ENCODE measurements at regions not wholly inside any gene's neighbourhood (a gene's known extent, or its start where the extent isn't known, plus 50 kb on each side); places are given as distances from the start of the nearest gene placed in this dataset.

GRCh38 chr5:116651653-116652052, 77.0 kb upstream of the SEMA6A start:
- Histone ChIP-seq H3K27ac (peak overlapping the region; percentile 5 to 64), H3K4me1 (replicated peaks in 1 of 2) (peaks cover 20 to 30% of the 10 kb centered on the region in 2 donors), H3K4me3 (no peak overlapping the region)
- WGBS, 10 experiments, result 17 to 100% (median 50%) methylated on average over 1 to 3 of the region's 3 CpGs; no CpG with 5 or more reads in 2 of the 10 experiments
- in situ Hi-C loops (cut with MboI; ENCODE audit: low pct_unique_long_range_greater_than_20kb in 2 of 9, low sequenced_read_pairs in 9 of 9, unreplicated experiment in 9 of 9), result no loop called here
- ATAC-seq (replicated peaks in 6 of 8), result no peak

- Histone ChIP-seq H3K4me3 (no peak overlapping the region), H3K4me1 (replicated peaks in 1 of 2) (peaks cover 20 to 30% of the 10 kb centered on the region in 2 donors), H3K27ac (no peak overlapping the region)
- ATAC-seq (replicated peaks in 6 of 8), result no peak
- 30 to 100% (median 75%) methylated on average over 1 to 4 of the region's 4 CpGs; no CpG with 5 or more reads in 1 of the 10 experiments for WGBS, 10 experiments
- in situ Hi-C loops (cut with MboI; ENCODE audit: low pct_unique_long_range_greater_than_20kb in 2 of 9, low sequenced_read_pairs in 9 of 9, unreplicated experiment in 9 of 9), result no loop called here
Observed at GRCh38 chr5:116650964-116651363, 76.3 kb upstream of the SEMA6A start.

GRCh38 chr5:116650544-116650943, 75.9 kb upstream of the SEMA6A start:
- in situ Hi-C loops (cut with MboI; ENCODE audit: low pct_unique_long_range_greater_than_20kb in 2 of 9, low sequenced_read_pairs in 9 of 9, unreplicated experiment in 9 of 9), result no loop called here
- no peak overlapping the region for H3K4me3 ChIP-seq
- H3K27ac ChIP-seq, result no peak overlapping the region
- ATAC-seq (replicated peaks in 6 of 8), result no peak
- peaks cover 20 to 30% of the 10 kb centered on the region in 2 donors for H3K4me1 ChIP-seq (replicated peaks in 1 of 2)
- WGBS, 10 experiments, result 63 to 100% (median 88%) methylated on average over 1 to 7 of the region's 7 CpGs; no CpG with 5 or more reads in 2 of the 10 experiments

- Histone ChIP-seq H3K4me3 (no peak overlapping the region), H3K4me1 (replicated peaks in 1 of 2) (peaks cover 4 to 5% of the 10 kb centered on the region in 2 donors), H3K27ac (no peak overlapping the region)
- 47 to 100% (median 93%) methylated on average over 2 to 8 of the region's 10 CpGs; no CpG with 5 or more reads in 3 of the 10 experiments for WGBS, 10 experiments
- in situ Hi-C loops (cut with MboI; ENCODE audit: low pct_unique_long_range_greater_than_20kb in 2 of 9, low sequenced_read_pairs in 9 of 9, unreplicated experiment in 9 of 9), result no loop called here
- ATAC-seq (replicated peaks in 6 of 8), result no peak
Observed at GRCh38 chr5:116646611-116647289, 72.1 kb upstream of the SEMA6A start.

GRCh38 chr5:116645627-116646026, 71.0 kb upstream of the SEMA6A start:
- in situ Hi-C loops (cut with MboI; ENCODE audit: low pct_unique_long_range_greater_than_20kb in 2 of 9, low sequenced_read_pairs in 9 of 9, unreplicated experiment in 9 of 9), result no loop called here
- WGBS, 10 experiments, result 20 to 100% (median 40%) methylated on average over 1 of the region's 1 CpG; no CpG with 5 or more reads in 4 of the 10 experiments

GRCh38 chr5:116640236-116640635, 65.6 kb upstream of the SEMA6A start:
- Histone ChIP-seq H3K4me3 (no peak overlapping the region), H3K27ac (no peak overlapping the region), H3K4me1 (replicated peaks in 1 of 2) (no peaks in the 10 kb centered on the region)
- in situ Hi-C loops (cut with MboI; ENCODE audit: low pct_unique_long_range_greater_than_20kb in 2 of 9, low sequenced_read_pairs in 9 of 9, unreplicated experiment in 9 of 9), result no loop called here
- ATAC-seq (replicated peaks in 6 of 8), result no peak

More at GRCh38 chr5:116645627-116646026, 71.0 kb upstream of the SEMA6A start:
- peak in 2 of 8 experiments; percentile 41 to 57 for ATAC-seq (replicated peaks in 6 of 8)
- H3K4me1 ChIP-seq (replicated peaks in 1 of 2), result no peaks in the 10 kb centered on the region
- no peak overlapping the region for H3K27ac ChIP-seq
- no peak overlapping the region for H3K4me3 ChIP-seq

- 0 to 100% (median 28%) methylated on average over 1 to 4 of the region's 4 CpGs; no CpG with 5 or more reads in 2 of the 10 experiments for WGBS, 10 experiments
Observed at GRCh38 chr5:116637149-116637740, 62.6 kb upstream of the SEMA6A start.

GRCh38 chr5:116632890-116633289, 58.3 kb upstream of the SEMA6A start:
- in situ Hi-C loops (cut with MboI; ENCODE audit: low pct_unique_long_range_greater_than_20kb in 2 of 9, low sequenced_read_pairs in 9 of 9, unreplicated experiment in 9 of 9), result no loop called here
- peak in 3 of 8 experiments; percentile 21 to 80 (median 36) for ATAC-seq (replicated peaks in 6 of 8)
- Histone ChIP-seq H3K4me3 (no peak overlapping the region), H3K4me1 (replicated peaks in 1 of 2) (no peaks in the 10 kb centered on the region), H3K27ac (no peak overlapping the region)
- whole genome bisulfite sequencing, 10 experiments, result 18 to 94% (median 78%) methylated on average over 2 to 4 of the region's 4 CpGs; no CpG with 5 or more reads in 2 of the 10 experiments

More at GRCh38 chr5:116637149-116637740, 62.6 kb upstream of the SEMA6A start:
- H3K4me3 ChIP-seq, result no peak overlapping the region
- no peak overlapping the region for H3K27ac ChIP-seq
- ATAC-seq (replicated peaks in 6 of 8), result no peak
- no peaks in the 10 kb centered on the region for H3K4me1 ChIP-seq (replicated peaks in 1 of 2)
- in situ Hi-C loops (cut with MboI; ENCODE audit: low pct_unique_long_range_greater_than_20kb in 2 of 9, low sequenced_read_pairs in 9 of 9, unreplicated experiment in 9 of 9), result no loop called here

GRCh38 chr5:116631147-116631546, 56.5 kb upstream of the SEMA6A start:
- no peak for ATAC-seq (replicated peaks in 6 of 8)
- 0 to 100% (median 87%) methylated on average over 1 of the region's 1 CpG for WGBS, 10 experiments
- in situ Hi-C loops (cut with MboI; ENCODE audit: low pct_unique_long_range_greater_than_20kb in 2 of 9, low sequenced_read_pairs in 9 of 9, unreplicated experiment in 9 of 9), result no loop called here
- H3K27ac ChIP-seq, result no peak overlapping the region
- no peak overlapping the region for H3K4me3 ChIP-seq
- peaks cover 0 to 2% of the 10 kb centered on the region in 2 donors for H3K4me1 ChIP-seq (replicated peaks in 1 of 2)

- 27 to 100% (median 80%) methylated on average over 1 to 2 of the region's 2 CpGs; no CpG with 5 or more reads in 3 of the 10 experiments for WGBS, 10 experiments
- Histone ChIP-seq H3K27ac (no peak overlapping the region), H3K4me3 (no peak overlapping the region), H3K4me1 (replicated peaks in 1 of 2) (peaks cover 0 to 2% of the 10 kb centered on the region in 2 donors)
- in situ Hi-C loops (cut with MboI; ENCODE audit: low pct_unique_long_range_greater_than_20kb in 2 of 9, low sequenced_read_pairs in 9 of 9, unreplicated experiment in 9 of 9), result no loop called here
- no peak for ATAC-seq (replicated peaks in 6 of 8)
Observed at GRCh38 chr5:116629168-116629567, 54.5 kb upstream of the SEMA6A start.

- Histone ChIP-seq H3K4me3 (no peak overlapping the region), H3K4me1 (replicated peaks in 1 of 2) (peaks cover 0 to 2% of the 10 kb centered on the region in 2 donors), H3K27ac (no peak overlapping the region)
- WGBS, 10 experiments, result 50 to 100% (median 83%) methylated on average over 1 to 3 of the region's 3 CpGs; no CpG with 5 or more reads in 1 of the 10 experiments
- ATAC-seq (replicated peaks in 6 of 8), result no peak
- in situ Hi-C loops (cut with MboI; ENCODE audit: low pct_unique_long_range_greater_than_20kb in 2 of 9, low sequenced_read_pairs in 9 of 9, unreplicated experiment in 9 of 9), result no loop called here
Observed at GRCh38 chr5:116626945-116627679, 52.5 kb upstream of the SEMA6A start.

GRCh38 chr5:116626272-116626723, 51.7 kb upstream of the SEMA6A start:
- H3K4me3 ChIP-seq, result no peak overlapping the region
- peak in 4 of 8 experiments; percentile 61 to 70 (median 67) for ATAC-seq (replicated peaks in 6 of 8)
- in situ Hi-C loops (cut with MboI; ENCODE audit: low pct_unique_long_range_greater_than_20kb in 2 of 9, low sequenced_read_pairs in 9 of 9, unreplicated experiment in 9 of 9), result no loop called here
- H3K27ac ChIP-seq, result no peak overlapping the region
- WGBS, 10 experiments, result 0 to 83% (median 58%) methylated on average over 2 to 12 of the region's 13 CpGs
- H3K4me1 ChIP-seq (replicated peaks in 1 of 2), result peaks cover 0 to 7% of the 10 kb centered on the region in 2 donors

Measured in motor neuron (in vitro differentiated cells).